H1 (cell line): ENCODE measurements at regions not wholly inside any gene's neighbourhood (a gene's known extent, or its start where the extent isn't known, plus 50 kb on each side); places are given as distances from the start of the nearest gene placed in this dataset.

ENCODE experiments used
- CTCF ChIA-PET: fragments of 300-600 bp; sonication (Branson Sonifier 250); formaldehyde crosslinking; loops from one replicate; lab custom pipeline; 2021; ENCODE audit not compliant: partially characterized antibody; lab: Charles Lee
- POLR2A ChIA-PET: fragments of 300-600 bp; sonication (Branson Sonifier 250); formaldehyde crosslinking; loops from one replicate; lab custom pipeline; 2021; ENCODE audit warnings: inconsistent platforms; ENCODE audit not compliant: partially characterized antibody; lab: Charles Lee
- DNase-seq, 2 experiments: peaks; one replicate each; pipeline versions ENCODE4 v3.0.0 to v3.0.0-alpha.2; 2010 to 2022; ENCODE audit warnings: low spot score in 2 of 2, low read depth in 1 of 2, mixed read lengths in 1 of 2
- FAIRE-seq: peaks from 2 replicates; lab custom pipeline; 2011; peaks lifted over from hg19 to GRCh38; lab: Jason Lieb, UNC
- H2AFZ ChIP-seq: 2 replicates; pipeline ENCODE4 v1.8.1; 2012; ENCODE audit warnings: low read length, inconsistent platforms
- H2AK5ac ChIP-seq: 2 replicates; pipeline ENCODE4 v1.6.1; 2013; ENCODE audit warnings: low read depth, low read length
- H2BK120ac ChIP-seq: replicated peaks from 2 replicates; pipeline ENCODE3; 2013; ENCODE audit warnings: low read depth, low read length, inconsistent platforms
- H2BK12ac ChIP-seq: 2 replicates; pipeline ENCODE4 v1.6.1; 2013; ENCODE audit warnings: low read depth, low read length
- H2BK15ac ChIP-seq: 2 replicates; pipeline ENCODE4 v1.6.1; 2013; ENCODE audit warnings: low read length
- H2BK20ac ChIP-seq: 2 replicates; pipeline ENCODE4 v1.6.1; 2013; ENCODE audit warnings: low read length
- H2BK5ac ChIP-seq: 2 replicates; pipeline ENCODE4 v1.6.1; 2013; ENCODE audit warnings: low read depth, low read length
- H3K14ac ChIP-seq: 2 replicates; pipeline ENCODE4 v1.6.1; 2013; ENCODE audit warnings: inconsistent platforms; ENCODE audit not compliant: insufficient read length
- H3K18ac ChIP-seq: 2 replicates; pipeline ENCODE4 v1.6.1; 2013; ENCODE audit warnings: low read length; ENCODE audit errors: extremely low read depth
- H3K23ac ChIP-seq: 2 replicates; pipeline ENCODE4 v1.6.1; 2013; ENCODE audit warnings: inconsistent platforms; ENCODE audit not compliant: insufficient read length
- H3K23me2 ChIP-seq: 2 replicates; pipeline ENCODE4 v1.6.1; 2013; ENCODE audit warnings: low read depth, low read length
- H3K27ac ChIP-seq: 2 replicates; pipeline ENCODE4 v1.6.1; 2011; ENCODE audit warnings: low read depth, low read length, inconsistent platforms
- H3K27me3 ChIP-seq, 4 experiments: replicated peaks in 1 of 4; 1 replicate in 1 of 4; 2 replicates in 3 of 4; pipeline versions ENCODE4 v1.6.1 to v1.8.1; 2011 to 2013; ENCODE audit warnings: low read length in 3 of 4, mild to moderate bottlenecking in 3 of 4, inconsistent platforms in 2 of 4, mixed read lengths in 2 of 4, moderate library complexity in 1 of 4; ENCODE audit not compliant: control insufficient read depth in 3 of 4, insufficient read depth in 3 of 4; ENCODE audit errors: extremely low read depth in 1 of 4
- H3K36me3 ChIP-seq, 4 experiments: 2 replicates each; pipeline versions ENCODE4 v1.6.1 to v1.8.1; 2011 to 2013; ENCODE audit warnings: mild to moderate bottlenecking in 4 of 4, low read length in 3 of 4, moderate library complexity in 2 of 4, control low read depth in 1 of 4, inconsistent platforms in 1 of 4; ENCODE audit not compliant: insufficient read depth in 4 of 4, control insufficient read depth in 2 of 4
- H3K4ac ChIP-seq: replicated peaks from 2 replicates; pipeline ENCODE3; 2013; ENCODE audit warnings: low read length, low read depth, mixed read lengths, inconsistent platforms; ENCODE audit not compliant: insufficient read length
- H3K4me1 ChIP-seq, 4 experiments: replicated peaks in 1 of 4; 1 replicate in 1 of 4; 2 replicates in 3 of 4; pipeline versions ENCODE4 v1.6.1 to v1.8.1; 2011 to 2013; ENCODE audit warnings: low read length in 3 of 4, inconsistent platforms in 2 of 4, mixed read lengths in 1 of 4; ENCODE audit not compliant: insufficient read depth in 4 of 4, control insufficient read depth in 3 of 4
- H3K4me2 ChIP-seq, 2 experiments: 2 replicates each; pipeline versions ENCODE4 v1.6.1 to v1.8.1; 2011 to 2013; ENCODE audit warnings: low read depth in 2 of 2, low read length in 2 of 2, control low read depth in 1 of 2, inconsistent platforms in 1 of 2, mild to moderate bottlenecking in 1 of 2; ENCODE audit not compliant: insufficient read depth in 1 of 2
- H3K4me3 ChIP-seq, 4 experiments: fragments of 200-600, 300-600 bp in 1 of 4; sonication (generic), shearing (Covaris generic), sonication (Bioruptor Twin) in 1 of 4; 2 replicates each; pipeline versions ENCODE4 v1.5.1 to v1.8.1; 2011 to 2016; ENCODE audit warnings: low read length in 4 of 4, low read depth in 3 of 4, control low read depth in 2 of 4, inconsistent platforms in 2 of 4, mild to moderate bottlenecking in 2 of 4, mixed read lengths in 1 of 4, moderate library complexity in 1 of 4; ENCODE audit not compliant: insufficient read depth in 2 of 4; ENCODE audit errors: extremely low read depth in 1 of 4
- H3K56ac ChIP-seq: replicated peaks from 2 replicates; pipeline ENCODE3; 2013; ENCODE audit warnings: low read depth, mild to moderate bottlenecking, mixed read lengths, low read length, inconsistent platforms; ENCODE audit not compliant: insufficient read length
- H3K79me1 ChIP-seq: 2 replicates; pipeline ENCODE4 v1.6.1; 2013; ENCODE audit warnings: low read depth, low read length, control low read depth
- H3K79me2 ChIP-seq, 2 experiments: 2 replicates each; pipeline versions ENCODE4 v1.6.1 to v1.8.1; 2012 to 2013; ENCODE audit warnings: low read length in 2 of 2, mild to moderate bottlenecking in 2 of 2, inconsistent platforms in 1 of 2; ENCODE audit not compliant: insufficient read depth in 2 of 2, control insufficient read depth in 1 of 2
- H3K9ac ChIP-seq, 4 experiments: replicated peaks in 1 of 4; 1 replicate in 1 of 4; 2 replicates in 3 of 4; pipeline versions ENCODE4 v1.6.1 to v1.8.1; 2011 to 2013; ENCODE audit warnings: low read depth in 3 of 4, low read length in 3 of 4, control low read depth in 2 of 4, mild to moderate bottlenecking in 2 of 4, moderate library complexity in 2 of 4, inconsistent platforms in 1 of 4; ENCODE audit errors: extremely low read depth in 1 of 4
- H3K9me3 ChIP-seq, 2 experiments: 2 replicates each; pipeline versions ENCODE4 v1.6.1 to v1.8.1; 2012 to 2013; ENCODE audit warnings: mild to moderate bottlenecking in 2 of 2, moderate library complexity in 2 of 2, control low read depth in 1 of 2, inconsistent platforms in 1 of 2, low read depth in 1 of 2, low read length in 1 of 2, mixed read lengths in 1 of 2; ENCODE audit not compliant: insufficient read depth in 2 of 2
- H4K20me1 ChIP-seq, 2 experiments: replicated peaks in 1 of 2; 2 replicates each; pipeline versions ENCODE3 to v1.8.1; 2011 to 2013; ENCODE audit warnings: inconsistent platforms in 2 of 2, low read length in 2 of 2, mild to moderate bottlenecking in 1 of 2; ENCODE audit not compliant: insufficient read depth in 2 of 2, control insufficient read depth in 1 of 2
- H4K5ac ChIP-seq: 2 replicates; pipeline ENCODE4 v1.6.1; 2013; ENCODE audit warnings: low read length, low read depth, mixed read lengths, inconsistent platforms; ENCODE audit not compliant: insufficient read length
- H4K8ac ChIP-seq: 2 replicates; pipeline ENCODE4 v1.8.0; 2013; ENCODE audit warnings: mild to moderate bottlenecking, moderate library complexity, low read length, inconsistent platforms; ENCODE audit not compliant: insufficient read depth; ENCODE audit errors: extremely low read depth
- H4K91ac ChIP-seq: replicated peaks from 2 replicates; pipeline ENCODE3; 2013; ENCODE audit warnings: low read length, mixed read lengths, inconsistent platforms; ENCODE audit not compliant: insufficient read length
- CTCF ChIP-seq, 3 experiments: IDR thresholded peaks; 1 replicate in 2 of 3; 2 replicates in 1 of 3; pipeline versions ENCODE4 v1.5.1 to v1.6.1; 2011; ENCODE audit warnings: low read length in 3 of 3, mild to moderate bottlenecking in 3 of 3, inconsistent platforms in 2 of 3, low read depth in 1 of 3, moderate library complexity in 1 of 3; ENCODE audit not compliant: insufficient read depth in 1 of 3; ENCODE audit errors: control extremely low read depth in 1 of 3
- EZH2 ChIP-seq: fragments of 200-600 bp; sonication (generic); IDR thresholded peaks from 2 replicates; pipeline ENCODE4 v1.7.1; 2012; ENCODE audit warnings: low read depth, mild to moderate bottlenecking, moderate library complexity, low read length, inconsistent platforms; ENCODE audit not compliant: severe bottlenecking
- GTF2F1 ChIP-seq: IDR thresholded peaks from 2 replicates; pipeline ENCODE4 v1.6.1; 2012; ENCODE audit warnings: low read depth, low read length, improper control_type of control experiment, borderline replicate concordance
- KDM1A ChIP-seq: fragments of 200-600, 300-600 bp; sonication (generic); IDR thresholded peaks from 2 replicates; pipeline ENCODE4 v1.7.1; 2016; ENCODE audit warnings: mild to moderate bottlenecking, low read length, borderline replicate concordance
- KDM4A ChIP-seq: IDR thresholded peaks from one replicate; pipeline ENCODE4 v1.7.1; 2012; ENCODE audit warnings: low read depth, mild to moderate bottlenecking, moderate library complexity, low read length, inconsistent platforms; ENCODE audit not compliant: severe bottlenecking
- NANOG ChIP-seq: IDR thresholded peaks from 2 replicates; pipeline ENCODE4 v1.6.1; 2011; ENCODE audit warnings: low read length, low read depth, mild to moderate bottlenecking, inconsistent platforms; ENCODE audit not compliant: insufficient read depth, poor library complexity, severe bottlenecking
- POLR2AphosphoS5 ChIP-seq: IDR thresholded peaks from 2 replicates; pipeline ENCODE4 v1.6.1; 2011; ENCODE audit warnings: low read depth, low read length
- TAF1 ChIP-seq: IDR thresholded peaks from 2 replicates; pipeline ENCODE4 v1.6.1; 2011; ENCODE audit warnings: mild to moderate bottlenecking, low read depth, low read length
- YY1 ChIP-seq: IDR thresholded peaks from 2 replicates; pipeline ENCODE4 v1.6.1; 2011; ENCODE audit warnings: low read depth, mild to moderate bottlenecking, low read length
- WGBS, 2 experiments: shearing (Covaris generic) in 1 of 2; methylation state at CpG; one replicate each; pipeline versions ENCODE4 v1.1.6 to v1.1.7; 2013 to 2015; ENCODE audit warnings: low lambda C conversion rate in 2 of 2, mixed read lengths in 2 of 2, inconsistent platforms in 1 of 2, low coverage in 1 of 2, missing lambda C conversion rate in 1 of 2; ENCODE audit not compliant: insufficient replicate concordance in 2 of 2, insufficient coverage in 1 of 2, insufficient read length in 1 of 2; ENCODE audit errors: extremely low coverage in 1 of 2, missing lambda C conversion rate in 1 of 2; 5-methylcytosine and 5-hydroxymethylcytosine counted together

DNA sequence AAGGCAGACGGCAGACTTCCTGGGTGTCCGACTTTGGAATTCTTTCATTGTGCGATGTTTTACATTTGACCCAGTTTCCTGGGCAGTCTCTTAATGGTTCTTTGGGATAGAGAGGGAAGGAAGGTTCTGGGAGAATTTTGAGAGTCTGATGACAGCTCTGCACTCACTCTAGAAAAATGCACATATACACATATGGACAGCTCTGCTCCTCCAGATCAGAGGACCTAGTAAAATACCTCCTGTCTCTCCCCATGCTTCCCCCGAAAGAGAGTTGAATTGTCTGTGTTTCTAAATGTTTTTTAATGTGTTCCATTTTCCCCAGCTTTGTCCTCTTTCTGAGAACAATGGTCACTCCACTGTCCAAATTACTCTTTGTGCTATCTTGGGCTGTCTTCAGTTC is 102.0 kb upstream of the CXCR4 start:
- Histone ChIP-seq H3K23me2 (no peaks in the 10 kb centered on the region), H3K23ac (no peak overlapping the region), H4K91ac (no peak overlapping the region), H2AFZ (no peak overlapping the region), H3K18ac (no peak overlapping the region), H3K36me3 (no peaks in the 10 kb centered on the region), H3K4me2 (no peak overlapping the region), H3K27ac (no peak overlapping the region), H3K79me1 (no peaks in the 10 kb centered on the region), H3K9me3 (no peaks in the 10 kb centered on the region), H2BK15ac (no peak overlapping the region), H3K79me2 (no peaks in the 10 kb centered on the region), H2BK20ac (no peak overlapping the region), H3K14ac (no peak overlapping the region), H4K20me1 (no peaks in the 10 kb centered on the region), H3K4me3 (no peak overlapping the region), H2BK120ac (no peak overlapping the region), H3K4me1 (no peaks in the 10 kb centered on the region), H4K5ac (no peak overlapping the region), H4K8ac (no peak overlapping the region), H2AK5ac (no peak overlapping the region), H2BK12ac (no peak overlapping the region), H3K9ac (no peak overlapping the region), H3K27me3 (no peaks in the 10 kb centered on the region), H3K56ac (no peak overlapping the region), H3K4ac (no peak overlapping the region), H2BK5ac (no peak overlapping the region)
- 89% methylated on average over 4 of the region's 4 CpGs; no CpG with 5 or more reads in 1 of the 2 experiments for WGBS, 2 experiments
- ChIA-PET CTCF (interaction anchor here (1.2 kb wide), 1 partner anchor 222 kb away, joined by 3 read pairs; no protein-coding TSS in a partner anchor), POLR2A (no interaction called here)
- FAIRE-seq = no peak
- DNase-seq = no peak
- no peak for TF ChIP-seq POLR2AphosphoS5
- no peak for TF ChIP-seq KDM1A
- TF ChIP-seq CTCF (IDR thresholded peaks at IDR 0.05; ENCODE audit: control extremely low read depth in 1 of 3, insufficient read depth in 1 of 3, low read depth in 1 of 3, low read length in 3 of 3) = no peak
- TF ChIP-seq YY1 = no peak
- no peak for TF ChIP-seq KDM4A
- no peak for TF ChIP-seq TAF1
- no peak for TF ChIP-seq NANOG
- no peak for TF ChIP-seq EZH2
- TF ChIP-seq GTF2F1 = no peak
